ENCODE measurements at regions not wholly inside any gene's neighbourhood (a gene's known extent, or its start where the extent isn't known, plus 50 kb on each side); places are given as distances from the start of the nearest gene placed in this dataset.
"Not testable (repeated sequence)": the region's sequence is repeated elsewhere in the genome, so short reads cannot be mapped to it uniquely, and the experiment has no call there.

- DNase-seq (ENCODE audit: low read depth in 2 of 2), result no peak
Observed at GRCh38 chr21:15932726-15933125, 202.9 kb downstream of the USP25 start.

- DNase-seq (ENCODE audit: low read depth in 2 of 2), result no peak
Observed at GRCh38 chr21:15935530-15935929, 205.7 kb downstream of the USP25 start.

- no peak for DNase-seq (ENCODE audit: low read depth in 2 of 2)
Observed at GRCh38 chr21:15943009-15943666, 213.4 kb downstream of the USP25 start.

GRCh38 chr21:15947677-15948076 lies 217.9 kb downstream of the USP25 start:
- no peak for DNase-seq (ENCODE audit: low read depth in 2 of 2)

- DNase-seq (ENCODE audit: low read depth in 2 of 2), result no peak
Observed at GRCh38 chr21:15953551-15954116, 223.9 kb downstream of the USP25 start.

- no peak for DNase-seq (ENCODE audit: low read depth in 2 of 2)
Observed at GRCh38 chr21:15964236-15964855, 234.6 kb downstream of the USP25 start.

- DNase-seq (ENCODE audit: low read depth in 2 of 2), result no peak
Observed at GRCh38 chr21:15966231-15966630, 236.4 kb downstream of the USP25 start.

- DNase-seq (ENCODE audit: low read depth in 2 of 2), result no peak
Observed at GRCh38 chr21:15966651-15967050, 236.9 kb downstream of the USP25 start.

- DNase-seq (ENCODE audit: low read depth in 2 of 2), result no peak
Observed at GRCh38 chr21:15967661-15968060, 237.9 kb downstream of the USP25 start.

- DNase-seq (ENCODE audit: low read depth in 2 of 2), result no peak
Observed at GRCh38 chr21:15968776-15969310, 239.1 kb downstream of the USP25 start.

- DNase-seq (ENCODE audit: low read depth in 2 of 2), result no peak
Observed at GRCh38 chr21:15976807-15977206, 247.0 kb downstream of the USP25 start.

GRCh38 chr21:15978215-15978738 lies 248.5 kb downstream of the USP25 start:
- no peak for DNase-seq (ENCODE audit: low read depth in 2 of 2)

GRCh38 chr21:15979493-15979892 lies 249.7 kb downstream of the USP25 start:
- not testable (repeated sequence) for DNase-seq (ENCODE audit: low read depth in 2 of 2)

GRCh38 chr21:15986277-15986676 lies 256.5 kb downstream of the USP25 start:
- DNase-seq (ENCODE audit: low read depth in 2 of 2), result no peak

GRCh38 chr21:15992171-15992570 lies 262.4 kb downstream of the USP25 start:
- no peak for DNase-seq (ENCODE audit: low read depth in 2 of 2)

GRCh38 chr21:15993951-15994350 lies 264.2 kb downstream of the USP25 start:
- no peak for DNase-seq (ENCODE audit: low read depth in 2 of 2)

GRCh38 chr21:15999741-16000140 lies 270.0 kb downstream of the USP25 start:
- DNase-seq (ENCODE audit: low read depth in 2 of 2), result no peak

GRCh38 chr21:16002874-16003466 lies 273.2 kb downstream of the USP25 start:
- DNase-seq (ENCODE audit: low read depth in 2 of 2), result no peak

- no peak for DNase-seq (ENCODE audit: low read depth in 2 of 2)
Observed at GRCh38 chr21:16004086-16004485, 274.3 kb downstream of the USP25 start.

GRCh38 chr21:16004523-16004922 lies 274.7 kb downstream of the USP25 start:
- no peak for DNase-seq (ENCODE audit: low read depth in 2 of 2)

- DNase-seq (ENCODE audit: low read depth in 2 of 2), result no peak
Observed at GRCh38 chr21:16005996-16006395, 276.2 kb downstream of the USP25 start.

- no peak for DNase-seq (ENCODE audit: low read depth in 2 of 2)
Observed at GRCh38 chr21:16007943-16008342, 278.2 kb downstream of the USP25 start.
